GM23338 (cell line): ENCODE measurements at regions not wholly inside any gene's neighbourhood (a gene's known extent, or its start where the extent isn't known, plus 50 kb on each side); places are given as distances from the start of the nearest gene placed in this dataset.

ENCODE experiments used
- ATAC-seq: fragments of 200-7000 bp; cut with Tn5 transposase; 3 replicates; pipeline ENCODE4 v1.9.1; 2020
- DNase-seq: peaks from one replicate; pipeline ENCODE4 v3.0.0-alpha.2; 2015; ENCODE audit warnings: low spot score
- H2AFZ ChIP-seq: fragments of 200-600 bp; sonication (generic); 2 replicates; pipeline ENCODE4 v1.8.0; 2016; ENCODE audit warnings: antibody characterized with exemption, mild to moderate bottlenecking, moderate library complexity
- H3F3A ChIP-seq: fragments of 200-600 bp; sonication (generic); replicated peaks from 2 replicates; pipeline ENCODE4 v1.8.0; 2017; ENCODE audit warnings: antibody characterized with exemption, mixed run types, low read depth
- H3K27ac ChIP-seq: fragments of 200-600 bp; sonication (generic); 2 replicates; pipeline ENCODE4 v1.6.1; 2016; ENCODE audit warnings: low read depth
- H3K27me3 ChIP-seq: fragments of 200-600 bp; sonication (generic); 2 replicates; pipeline ENCODE4 v1.8.0; 2016; ENCODE audit warnings: mild to moderate bottlenecking, mixed run types, moderate library complexity; ENCODE audit not compliant: insufficient read depth
- H3K36me3 ChIP-seq: fragments of 200-600 bp; sonication (generic); 2 replicates; pipeline ENCODE4 v1.8.0; 2016; ENCODE audit warnings: mild to moderate bottlenecking; ENCODE audit not compliant: insufficient read depth
- H3K4me1 ChIP-seq: fragments of 200-600 bp; sonication (generic); 2 replicates; pipeline ENCODE4 v1.8.0; 2016; ENCODE audit warnings: mild to moderate bottlenecking, moderate library complexity; ENCODE audit not compliant: insufficient read depth
- H3K4me2 ChIP-seq: fragments of 200-600 bp; sonication (generic); 2 replicates; pipeline ENCODE4 v1.7.1; 2017; ENCODE audit warnings: mixed run types
- H3K4me3 ChIP-seq: fragments of 200-600 bp; sonication (generic); 2 replicates; pipeline ENCODE4 v1.6.1; 2016; ENCODE audit warnings: mixed run types
- H3K79me2 ChIP-seq: fragments of 200-600 bp; sonication (generic); replicated peaks from 2 replicates; pipeline ENCODE4 v1.8.0; 2017; ENCODE audit warnings: mild to moderate bottlenecking; ENCODE audit not compliant: insufficient read depth
- H3K9me2 ChIP-seq: fragments of 200-600 bp; sonication (generic); 2 replicates; pipeline ENCODE4 v1.8.0; 2017; ENCODE audit not compliant: insufficient read depth
- H4K20me1 ChIP-seq: fragments of 200-600 bp; sonication (generic); replicated peaks from 2 replicates; pipeline ENCODE4 v1.8.0; 2017; ENCODE audit warnings: mild to moderate bottlenecking; ENCODE audit not compliant: insufficient read depth
- H3K27ac Mint-ChIP-seq: 2 replicates; pipeline ENCODE4 v1.8.0; 2020; ENCODE audit warnings: inconsistent platforms, mild to moderate bottlenecking, moderate library complexity, mixed read lengths
- H3K27me3 Mint-ChIP-seq: 3 replicates; pipeline ENCODE4 v1.8.0; 2022; ENCODE audit warnings: low read depth, mild to moderate bottlenecking, moderate library complexity, mixed read lengths, inconsistent platforms; ENCODE audit not compliant: insufficient read depth, poor library complexity
- H3K36me3 Mint-ChIP-seq: 3 replicates; pipeline ENCODE4 v1.8.0; 2021; ENCODE audit warnings: low read depth, mild to moderate bottlenecking, inconsistent platforms, moderate library complexity, mixed read lengths
- H3K4me1 Mint-ChIP-seq: 3 replicates; pipeline ENCODE4 v1.8.0; 2020; ENCODE audit warnings: mild to moderate bottlenecking, inconsistent platforms, mixed read lengths
- H3K4me3 Mint-ChIP-seq: 3 replicates; pipeline ENCODE4 v1.8.0; 2021; ENCODE audit warnings: moderate library complexity, mild to moderate bottlenecking, inconsistent platforms, mixed read lengths
- H3K9me3 Mint-ChIP-seq: 3 replicates; pipeline ENCODE4 v1.8.0; 2020; ENCODE audit warnings: moderate library complexity, mild to moderate bottlenecking, inconsistent platforms, mixed read lengths
- EZH2 ChIP-seq: fragments of 200-600 bp; sonication (generic); IDR thresholded peaks from one replicate; pipeline ENCODE4 v1.8.0; 2017; ENCODE audit warnings: antibody characterized with exemption, mild to moderate bottlenecking, low read depth; ENCODE audit not compliant: unreplicated experiment
- EZH2phosphoT487 ChIP-seq: fragments of 200-600 bp; sonication (generic); IDR thresholded peaks from one replicate; pipeline ENCODE4 v1.8.1; 2018; ENCODE audit warnings: antibody characterized with exemption; ENCODE audit not compliant: unreplicated experiment
- JUNB ChIP-seq: IDR thresholded peaks from one replicate; pipeline ENCODE4 v1.6.1; 2016; ENCODE audit warnings: antibody characterized with exemption; ENCODE audit not compliant: unreplicated experiment
- NANOG ChIP-seq: IDR thresholded peaks from 2 replicates; pipeline ENCODE4 v1.6.1; 2016; ENCODE audit warnings: antibody characterized with exemption, borderline replicate concordance
- POLR2AphosphoS5 ChIP-seq: IDR thresholded peaks from 2 replicates; pipeline ENCODE4 v1.6.1; 2016; ENCODE audit warnings: antibody characterized with exemption, low read depth
- ZNF331 ChIP-seq: fragments of 250-450 bp; sonication (Bioruptor Pico); IDR thresholded peaks from 2 replicates; pipeline ENCODE4 v1.5.0; 2020; ENCODE audit warnings: low read depth, mild to moderate bottlenecking, moderate library complexity
- TF ChIP-seq, protein P1 (sequence below): IDR thresholded peaks from one replicate; pipeline ENCODE4 v1.6.1; 2018; ENCODE audit warnings: antibody characterized with exemption; ENCODE audit not compliant: unreplicated experiment
- TF ChIP-seq, protein P2 (sequence below): fragments of 250-450 bp; sonication (Bioruptor Pico); IDR thresholded peaks from 2 replicates; pipeline ENCODE4 v1.5.0; 2020; ENCODE audit warnings: mild to moderate bottlenecking, moderate library complexity

DNA sequence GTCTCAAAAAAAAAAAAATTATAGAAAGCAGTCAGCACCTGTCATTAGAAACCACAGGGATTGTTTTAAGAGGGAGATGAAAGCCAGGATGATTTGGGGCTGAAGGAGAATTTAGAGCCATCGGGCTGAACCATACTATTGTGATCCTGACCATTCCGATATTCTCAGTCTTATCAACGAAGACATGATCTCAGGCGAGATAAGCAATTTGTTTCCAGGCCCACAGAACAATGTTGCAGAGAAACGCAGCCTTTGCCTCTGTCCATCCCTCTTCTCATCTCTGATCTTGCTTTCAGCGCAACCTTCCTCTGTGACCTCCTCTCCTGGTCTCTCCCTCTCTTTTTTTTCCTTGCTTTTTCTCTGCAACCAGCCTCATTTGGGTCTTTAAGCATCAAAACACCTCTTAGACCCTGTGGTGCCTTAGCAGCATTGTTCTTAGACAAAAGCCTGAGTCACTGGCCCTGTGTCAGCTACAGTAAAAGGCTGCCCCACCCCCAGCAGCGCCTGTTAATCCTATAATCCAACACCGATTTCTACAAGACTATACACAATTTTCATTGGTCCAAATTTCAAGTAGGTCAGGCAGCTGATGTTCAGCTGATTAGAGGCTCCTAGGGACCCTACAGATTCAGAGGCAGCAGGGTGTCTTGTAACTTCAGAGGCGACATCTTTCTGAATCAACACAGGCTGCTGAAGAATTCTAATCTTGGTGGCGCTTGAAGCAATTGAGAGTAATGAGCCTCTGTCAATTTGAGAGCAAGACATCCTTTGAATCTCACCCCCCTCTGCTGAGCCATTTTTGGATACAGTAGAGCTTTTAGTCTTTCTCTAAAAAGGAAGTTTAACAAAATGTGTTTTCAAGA is 206.0 kb downstream of the NCK2 start (continued):
- TF ChIP-seq, protein P1, sequence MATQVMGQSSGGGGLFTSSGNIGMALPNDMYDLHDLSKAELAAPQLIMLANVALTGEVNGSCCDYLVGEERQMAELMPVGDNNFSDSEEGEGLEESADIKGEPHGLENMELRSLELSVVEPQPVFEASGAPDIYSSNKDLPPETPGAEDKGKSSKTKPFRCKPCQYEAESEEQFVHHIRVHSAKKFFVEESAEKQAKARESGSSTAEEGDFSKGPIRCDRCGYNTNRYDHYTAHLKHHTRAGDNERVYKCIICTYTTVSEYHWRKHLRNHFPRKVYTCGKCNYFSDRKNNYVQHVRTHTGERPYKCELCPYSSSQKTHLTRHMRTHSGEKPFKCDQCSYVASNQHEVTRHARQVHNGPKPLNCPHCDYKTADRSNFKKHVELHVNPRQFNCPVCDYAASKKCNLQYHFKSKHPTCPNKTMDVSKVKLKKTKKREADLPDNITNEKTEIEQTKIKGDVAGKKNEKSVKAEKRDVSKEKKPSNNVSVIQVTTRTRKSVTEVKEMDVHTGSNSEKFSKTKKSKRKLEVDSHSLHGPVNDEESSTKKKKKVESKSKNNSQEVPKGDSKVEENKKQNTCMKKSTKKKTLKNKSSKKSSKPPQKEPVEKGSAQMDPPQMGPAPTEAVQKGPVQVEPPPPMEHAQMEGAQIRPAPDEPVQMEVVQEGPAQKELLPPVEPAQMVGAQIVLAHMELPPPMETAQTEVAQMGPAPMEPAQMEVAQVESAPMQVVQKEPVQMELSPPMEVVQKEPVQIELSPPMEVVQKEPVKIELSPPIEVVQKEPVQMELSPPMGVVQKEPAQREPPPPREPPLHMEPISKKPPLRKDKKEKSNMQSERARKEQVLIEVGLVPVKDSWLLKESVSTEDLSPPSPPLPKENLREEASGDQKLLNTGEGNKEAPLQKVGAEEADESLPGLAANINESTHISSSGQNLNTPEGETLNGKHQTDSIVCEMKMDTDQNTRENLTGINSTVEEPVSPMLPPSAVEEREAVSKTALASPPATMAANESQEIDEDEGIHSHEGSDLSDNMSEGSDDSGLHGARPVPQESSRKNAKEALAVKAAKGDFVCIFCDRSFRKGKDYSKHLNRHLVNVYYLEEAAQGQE = no peak
- TF ChIP-seq EZH2phosphoT487 (no peak), EZH2 (no peak), POLR2AphosphoS5 (no peak), NANOG (no peak)

DNA sequence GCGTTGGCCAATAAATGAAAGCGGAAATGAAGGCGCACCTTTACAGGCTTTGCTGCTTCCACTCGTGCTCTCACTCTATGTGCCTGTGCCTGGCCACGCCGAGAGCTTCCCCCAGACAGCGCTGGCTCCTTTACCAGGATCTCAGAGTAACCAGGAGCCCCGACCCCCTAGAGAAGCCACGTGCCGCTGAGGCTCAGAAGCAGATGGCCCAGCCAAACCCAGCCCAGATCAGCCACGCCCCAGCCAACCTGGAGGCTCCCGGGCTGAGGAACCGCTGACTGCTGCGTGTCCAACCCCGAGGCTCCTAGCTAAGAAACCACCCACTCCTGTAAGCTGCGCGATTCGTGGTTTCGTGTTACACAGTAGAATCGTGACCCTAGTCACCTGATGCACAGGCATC is 199.3 kb downstream of the NCK2 start:
- Mint-ChIP-seq H3K4me3 (no peak overlapping the region), H3K36me3 (no peaks in the 10 kb centered on the region), H3K9me3 (peaks cover 3% of the 10 kb centered on the region; the same call in 2 of the 3 replicates), H3K27me3 (no peaks in the 10 kb centered on the region), H3K27ac (no peak overlapping the region), H3K4me1 (no peaks in the 10 kb centered on the region; the same call in 2 of the 3 replicates)
- H2AFZ ChIP-seq = no peak overlapping the region
- no peaks in the 10 kb centered on the region for H3K36me3 ChIP-seq
- no peaks in the 10 kb centered on the region for H3K27me3 ChIP-seq
- no peak overlapping the region for H3K4me3 ChIP-seq
- DNase-seq (peak; percentile 23), ATAC-seq (peak; percentile 48; the same call in 2 of the 3 replicates)
- no peaks in the 10 kb centered on the region for H3K4me1 ChIP-seq
- no peak for TF ChIP-seq EZH2phosphoT487
- no peak for TF ChIP-seq ZNF331 (CRISPR knock-in tag)
- TF ChIP-seq, protein P2, sequence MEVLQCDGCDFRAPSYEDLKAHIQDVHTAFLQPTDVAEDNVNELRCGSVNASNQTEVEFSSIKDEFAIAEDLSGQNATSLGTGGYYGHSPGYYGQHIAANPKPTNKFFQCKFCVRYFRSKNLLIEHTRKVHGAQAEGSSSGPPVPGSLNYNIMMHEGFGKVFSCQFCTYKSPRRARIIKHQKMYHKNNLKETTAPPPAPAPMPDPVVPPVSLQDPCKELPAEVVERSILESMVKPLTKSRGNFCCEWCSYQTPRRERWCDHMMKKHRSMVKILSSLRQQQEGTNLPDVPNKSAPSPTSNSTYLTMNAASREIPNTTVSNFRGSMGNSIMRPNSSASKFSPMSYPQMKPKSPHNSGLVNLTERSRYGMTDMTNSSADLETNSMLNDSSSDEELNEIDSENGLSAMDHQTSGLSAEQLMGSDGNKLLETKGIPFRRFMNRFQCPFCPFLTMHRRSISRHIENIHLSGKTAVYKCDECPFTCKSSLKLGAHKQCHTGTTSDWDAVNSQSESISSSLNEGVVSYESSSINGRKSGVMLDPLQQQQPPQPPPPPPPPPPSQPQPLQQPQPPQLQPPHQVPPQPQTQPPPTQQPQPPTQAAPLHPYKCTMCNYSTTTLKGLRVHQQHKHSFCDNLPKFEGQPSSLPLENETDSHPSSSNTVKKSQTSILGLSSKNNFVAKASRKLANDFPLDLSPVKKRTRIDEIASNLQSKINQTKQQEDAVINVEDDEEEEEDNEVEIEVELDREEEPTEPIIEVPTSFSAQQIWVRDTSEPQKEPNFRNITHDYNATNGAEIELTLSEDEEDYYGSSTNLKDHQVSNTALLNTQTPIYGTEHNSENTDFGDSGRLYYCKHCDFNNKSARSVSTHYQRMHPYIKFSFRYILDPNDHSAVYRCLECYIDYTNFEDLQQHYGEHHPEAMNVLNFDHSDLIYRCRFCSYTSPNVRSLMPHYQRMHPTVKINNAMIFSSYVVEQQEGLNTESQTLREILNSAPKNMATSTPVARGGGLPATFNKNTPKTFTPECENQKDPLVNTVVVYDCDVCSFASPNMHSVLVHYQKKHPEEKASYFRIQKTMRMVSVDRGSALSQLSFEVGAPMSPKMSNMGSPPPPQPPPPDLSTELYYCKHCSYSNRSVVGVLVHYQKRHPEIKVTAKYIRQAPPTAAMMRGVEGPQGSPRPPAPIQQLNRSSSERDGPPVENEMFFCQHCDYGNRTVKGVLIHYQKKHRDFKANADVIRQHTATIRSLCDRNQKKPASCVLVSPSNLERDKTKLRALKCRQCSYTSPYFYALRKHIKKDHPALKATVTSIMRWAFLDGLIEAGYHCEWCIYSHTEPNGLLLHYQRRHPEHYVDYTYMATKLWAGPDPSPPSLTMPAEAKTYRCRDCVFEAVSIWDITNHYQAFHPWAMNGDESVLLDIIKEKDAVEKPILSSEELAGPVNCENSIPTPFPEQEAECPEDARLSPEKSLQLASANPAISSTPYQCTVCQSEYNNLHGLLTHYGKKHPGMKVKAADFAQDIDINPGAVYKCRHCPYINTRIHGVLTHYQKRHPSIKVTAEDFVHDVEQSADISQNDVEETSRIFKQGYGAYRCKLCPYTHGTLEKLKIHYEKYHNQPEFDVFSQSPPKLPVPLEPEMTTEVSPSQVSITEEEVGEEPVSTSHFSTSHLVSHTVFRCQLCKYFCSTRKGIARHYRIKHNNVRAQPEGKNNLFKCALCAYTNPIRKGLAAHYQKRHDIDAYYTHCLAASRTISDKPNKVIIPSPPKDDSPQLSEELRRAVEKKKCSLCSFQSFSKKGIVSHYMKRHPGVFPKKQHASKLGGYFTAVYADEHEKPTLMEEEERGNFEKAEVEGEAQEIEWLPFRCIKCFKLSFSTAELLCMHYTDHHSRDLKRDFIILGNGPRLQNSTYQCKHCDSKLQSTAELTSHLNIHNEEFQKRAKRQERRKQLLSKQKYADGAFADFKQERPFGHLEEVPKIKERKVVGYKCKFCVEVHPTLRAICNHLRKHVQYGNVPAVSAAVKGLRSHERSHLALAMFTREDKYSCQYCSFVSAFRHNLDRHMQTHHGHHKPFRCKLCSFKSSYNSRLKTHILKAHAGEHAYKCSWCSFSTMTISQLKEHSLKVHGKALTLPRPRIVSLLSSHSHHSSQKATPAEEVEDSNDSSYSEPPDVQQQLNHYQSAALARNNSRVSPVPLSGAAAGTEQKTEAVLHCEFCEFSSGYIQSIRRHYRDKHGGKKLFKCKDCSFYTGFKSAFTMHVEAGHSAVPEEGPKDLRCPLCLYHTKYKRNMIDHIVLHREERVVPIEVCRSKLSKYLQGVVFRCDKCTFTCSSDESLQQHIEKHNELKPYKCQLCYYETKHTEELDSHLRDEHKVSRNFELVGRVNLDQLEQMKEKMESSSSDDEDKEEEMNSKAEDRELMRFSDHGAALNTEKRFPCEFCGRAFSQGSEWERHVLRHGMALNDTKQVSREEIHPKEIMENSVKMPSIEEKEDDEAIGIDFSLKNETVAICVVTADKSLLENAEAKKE (CRISPR knock-in tag) = no peak
- TF ChIP-seq, protein P1 = no peak
- TF ChIP-seq POLR2AphosphoS5 = no peak
- TF ChIP-seq EZH2 = no peak
- TF ChIP-seq JUNB = no peak
- no peaks in the 10 kb centered on the region for H3K79me2 ChIP-seq
- H4K20me1 ChIP-seq = no peaks in the 10 kb centered on the region
- no peak overlapping the region for H3K4me2 ChIP-seq
- no peak overlapping the region for H3K27ac ChIP-seq
- H3K9me2 ChIP-seq = no peaks in the 10 kb centered on the region
- no peaks in the 10 kb centered on the region for H3F3A ChIP-seq
